Hepatocyte (in vitro differentiated cells): ENCODE measurements at regions not wholly inside any gene's neighbourhood (a gene's known extent, or its start where the extent isn't known, plus 50 kb on each side); places are given as distances from the start of the nearest gene placed in this dataset.

Experiments used
- EZH2 ChIP-seq: fragments of 200-600 bp; sonication (generic); IDR thresholded peaks from 2 replicates; pipeline ENCODE4 v1.6.1; 2016; ENCODE audit warnings: antibody characterized with exemption, mild to moderate bottlenecking, borderline replicate concordance
- EZH2phosphoT487 ChIP-seq: fragments of 200-600 bp; sonication (generic); IDR thresholded peaks from one replicate; pipeline ENCODE4 v1.6.1; 2018; ENCODE audit warnings: antibody characterized with exemption, mild to moderate bottlenecking, low read depth, moderate library complexity; ENCODE audit not compliant: unreplicated experiment, severe bottlenecking
- TF ChIP-seq, protein P1 (sequence below): fragments of 200-600 bp; sonication (generic); IDR thresholded peaks from 2 replicates; pipeline ENCODE4 v1.5.1; 2016; ENCODE audit warnings: antibody characterized with exemption, mild to moderate bottlenecking; ENCODE audit not compliant: poor library complexity

DNA sequence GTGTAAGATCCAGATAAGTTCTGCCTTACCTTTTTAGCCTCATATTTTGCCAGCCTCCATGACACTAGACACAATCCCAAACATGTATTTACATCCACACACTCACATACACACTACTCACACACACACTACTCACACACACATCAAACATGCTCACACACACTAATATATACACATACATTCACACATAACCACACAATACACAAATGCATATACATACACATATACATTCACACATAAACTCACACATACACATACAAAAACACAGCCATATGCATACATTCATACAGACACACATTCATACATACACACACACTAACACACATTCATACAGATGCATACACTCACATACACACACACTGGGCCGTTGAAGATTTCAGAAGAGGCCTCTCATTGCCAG lies 109.5 kb downstream of the MAIP1 start:
- TF ChIP-seq, protein P1, sequence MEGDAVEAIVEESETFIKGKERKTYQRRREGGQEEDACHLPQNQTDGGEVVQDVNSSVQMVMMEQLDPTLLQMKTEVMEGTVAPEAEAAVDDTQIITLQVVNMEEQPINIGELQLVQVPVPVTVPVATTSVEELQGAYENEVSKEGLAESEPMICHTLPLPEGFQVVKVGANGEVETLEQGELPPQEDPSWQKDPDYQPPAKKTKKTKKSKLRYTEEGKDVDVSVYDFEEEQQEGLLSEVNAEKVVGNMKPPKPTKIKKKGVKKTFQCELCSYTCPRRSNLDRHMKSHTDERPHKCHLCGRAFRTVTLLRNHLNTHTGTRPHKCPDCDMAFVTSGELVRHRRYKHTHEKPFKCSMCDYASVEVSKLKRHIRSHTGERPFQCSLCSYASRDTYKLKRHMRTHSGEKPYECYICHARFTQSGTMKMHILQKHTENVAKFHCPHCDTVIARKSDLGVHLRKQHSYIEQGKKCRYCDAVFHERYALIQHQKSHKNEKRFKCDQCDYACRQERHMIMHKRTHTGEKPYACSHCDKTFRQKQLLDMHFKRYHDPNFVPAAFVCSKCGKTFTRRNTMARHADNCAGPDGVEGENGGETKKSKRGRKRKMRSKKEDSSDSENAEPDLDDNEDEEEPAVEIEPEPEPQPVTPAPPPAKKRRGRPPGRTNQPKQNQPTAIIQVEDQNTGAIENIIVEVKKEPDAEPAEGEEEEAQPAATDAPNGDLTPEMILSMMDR: no peak
- TF ChIP-seq EZH2phosphoT487 (no peak), EZH2 (no peak)
